ENCODE measurements at regions not wholly inside any gene's neighbourhood (a gene's known extent, or its start where the extent isn't known, plus 50 kb on each side); places are given as distances from the start of the nearest gene placed in this dataset.

GRCh38 chr1:83055391-83056170, 943.4 kb downstream of the TTLL7 start:
- no peak for TF ChIP-seq FOS (IDR thresholded peaks at IDR 0.05; ENCODE audit: low read depth, low read length)
- TF ChIP-seq CTCF (conservative IDR thresholded peaks at IDR 0.05; ENCODE audit: low read depth, low read length), result no peak
- no peak for TF ChIP-seq POLR2A (IDR thresholded peaks at IDR 0.05; ENCODE audit: low read depth, low read length)
- no peak for TF ChIP-seq RFX5 (IDR thresholded peaks at IDR 0.05; ENCODE audit: low read depth, low read length)
- TF ChIP-seq CEBPB (IDR thresholded peaks at IDR 0.05; ENCODE audit: low read depth, low read length), result no peak
- no peak for TF ChIP-seq MXI1 (IDR thresholded peaks at IDR 0.05; ENCODE audit: borderline replicate concordance, low read depth, low read length)
- no peak for TF ChIP-seq MAFK (IDR thresholded peaks at IDR 0.05; ENCODE audit: low read depth, low read length)
- TF ChIP-seq BHLHE40 (IDR thresholded peaks at IDR 0.05; ENCODE audit: low read depth, low read length), result no peak
- no peak for TF ChIP-seq SMC3 (IDR thresholded peaks at IDR 0.05; ENCODE audit: low read depth, low read length)
- no peak for TF ChIP-seq USF2 (IDR thresholded peaks at IDR 0.05; ENCODE audit: low read depth, low read length)
- TF ChIP-seq RAD21 (IDR thresholded peaks at IDR 0.05; ENCODE audit: low read length), result no peak
- TF ChIP-seq ELK1 (IDR thresholded peaks at IDR 0.05; ENCODE audit: borderline replicate concordance, low read depth, low read length), result no peak
- no peak for TF ChIP-seq MAZ (IDR thresholded peaks at IDR 0.05; ENCODE audit: borderline replicate concordance, low read depth, low read length)
